H9 (cell line): ENCODE measurements at regions not wholly inside any gene's neighbourhood (a gene's known extent, or its start where the extent isn't known, plus 50 kb on each side); places are given as distances from the start of the nearest gene placed in this dataset.

ENCODE experiments used
- DNase-seq: peaks from one replicate; pipeline ENCODE4 v3.0.0-alpha.2; 2017
- H2AFZ ChIP-seq: one replicate; pipeline ENCODE4 v1.6.1; 2013; ENCODE audit warnings: mild to moderate bottlenecking, low read length, control low read depth, moderate library complexity
- H2AK5ac ChIP-seq: 2 replicates; pipeline ENCODE4 v1.6.1; 2013; ENCODE audit warnings: low read length, control low read depth, mixed read lengths; ENCODE audit not compliant: insufficient read length
- H2BK120ac ChIP-seq: one replicate; pipeline ENCODE4 v1.6.1; 2013; ENCODE audit warnings: low read depth, mild to moderate bottlenecking, low read length, control low read depth, inconsistent platforms; ENCODE audit not compliant: poor library complexity, severe bottlenecking
- H2BK12ac ChIP-seq: 2 replicates; pipeline ENCODE4 v1.6.1; 2013; ENCODE audit warnings: low read length, control low read depth, mixed read lengths, low read depth; ENCODE audit not compliant: insufficient read length
- H2BK15ac ChIP-seq: 2 replicates; pipeline ENCODE4 v1.6.1; 2013; ENCODE audit warnings: low read depth, low read length, control low read depth
- H2BK20ac ChIP-seq: one replicate; pipeline ENCODE4 v1.6.1; 2013; ENCODE audit warnings: low read depth, mild to moderate bottlenecking, low read length, control low read depth, inconsistent platforms; ENCODE audit not compliant: poor library complexity, severe bottlenecking
- H2BK5ac ChIP-seq: 2 replicates; pipeline ENCODE4 v1.6.1; 2013; ENCODE audit warnings: low read length, control low read depth, mixed read lengths; ENCODE audit not compliant: insufficient read length
- H3K14ac ChIP-seq: 2 replicates; pipeline ENCODE4 v1.6.1; 2013; ENCODE audit warnings: low read length, control low read depth; ENCODE audit not compliant: insufficient read depth
- H3K18ac ChIP-seq: 2 replicates; pipeline ENCODE4 v1.6.1; 2013; ENCODE audit warnings: low read depth, mild to moderate bottlenecking, mixed read lengths, low read length, control low read depth; ENCODE audit not compliant: insufficient read length
- H3K23ac ChIP-seq: 2 replicates; pipeline ENCODE4 v1.6.1; 2013; ENCODE audit warnings: low read length, control low read depth, mixed read lengths, low read depth; ENCODE audit not compliant: insufficient read length
- H3K23me2 ChIP-seq: 2 replicates; pipeline ENCODE4 v1.6.1; 2013; ENCODE audit warnings: low read depth, mild to moderate bottlenecking, mixed read lengths, low read length, control low read depth; ENCODE audit not compliant: insufficient read length, poor library complexity, severe bottlenecking
- H3K27ac ChIP-seq: 2 replicates; pipeline ENCODE4 v1.5.1; 2013; ENCODE audit warnings: low read length, control low read depth, mixed read lengths, low read depth; ENCODE audit not compliant: insufficient read length
- H3K27me3 ChIP-seq: 2 replicates; pipeline ENCODE4 v1.6.1; 2013; ENCODE audit warnings: low read length, control low read depth, inconsistent platforms; ENCODE audit not compliant: insufficient read depth
- H3K4ac ChIP-seq: 2 replicates; pipeline ENCODE4 v1.6.1; 2013; ENCODE audit warnings: low read depth, mild to moderate bottlenecking, control low read depth, inconsistent platforms, low read length, moderate library complexity
- H3K4me1 ChIP-seq: 2 replicates; pipeline ENCODE4 v1.6.1; 2013; ENCODE audit warnings: low read length, control low read depth, inconsistent platforms; ENCODE audit not compliant: insufficient read depth
- H3K4me2 ChIP-seq: 2 replicates; pipeline ENCODE4 v1.6.1; 2013; ENCODE audit warnings: low read length, control low read depth, mixed read lengths; ENCODE audit not compliant: insufficient read length, insufficient read depth
- H3K56ac ChIP-seq: 2 replicates; pipeline ENCODE4 v1.6.1; 2013; ENCODE audit warnings: low read depth, mild to moderate bottlenecking, mixed read lengths, low read length, control low read depth; ENCODE audit not compliant: insufficient read length
- H3K79me1 ChIP-seq: 2 replicates; pipeline ENCODE4 v1.6.1; 2013; ENCODE audit warnings: low read depth, mild to moderate bottlenecking, moderate library complexity, low read length, control low read depth, inconsistent platforms; ENCODE audit not compliant: insufficient read depth, poor library complexity, severe bottlenecking
- H3K79me2 ChIP-seq: 2 replicates; pipeline ENCODE4 v1.6.1; 2013; ENCODE audit warnings: low read length, control low read depth, inconsistent platforms; ENCODE audit not compliant: insufficient read depth
- H3K9ac ChIP-seq: 2 replicates; pipeline ENCODE4 v1.6.1; 2013; ENCODE audit warnings: low read length, control low read depth, mixed read lengths; ENCODE audit not compliant: insufficient read length; ENCODE audit errors: extremely low read depth
- H3K9me3 ChIP-seq: one replicate; pipeline ENCODE4 v1.6.1; 2013; ENCODE audit warnings: low read depth, low read length, inconsistent platforms; ENCODE audit not compliant: control insufficient read depth
- H3T11ph ChIP-seq: one replicate; pipeline ENCODE4 v1.6.1; 2013; ENCODE audit warnings: mild to moderate bottlenecking, low read length, control low read depth, inconsistent platforms
- H4K20me1 ChIP-seq: one replicate; pipeline ENCODE4 v1.6.1; 2013; ENCODE audit not compliant: control insufficient read depth, insufficient read length, insufficient read depth
- H4K5ac ChIP-seq: 2 replicates; pipeline ENCODE4 v1.6.1; 2013; ENCODE audit warnings: low read depth, mild to moderate bottlenecking, mixed read lengths, low read length, control low read depth; ENCODE audit not compliant: insufficient read length
- H4K8ac ChIP-seq: replicated peaks from 2 replicates; pipeline ENCODE4 v1.6.1; 2013; ENCODE audit warnings: low read length, control low read depth, mixed read lengths, low read depth; ENCODE audit not compliant: insufficient read length
- H4K91ac ChIP-seq: 2 replicates; pipeline ENCODE4 v1.6.1; 2013; ENCODE audit warnings: low read depth, mild to moderate bottlenecking, moderate library complexity, mixed read lengths, low read length, control low read depth; ENCODE audit not compliant: insufficient read length
- H3K27ac Mint-ChIP-seq, 3 experiments: 2 replicates in 2 of 3; 3 replicates in 1 of 3; pipeline ENCODE4 v1.8.0; 2020 to 2021; ENCODE audit warnings: mixed read lengths in 3 of 3, mild to moderate bottlenecking in 1 of 3, moderate library complexity in 1 of 3
- H3K27me3 Mint-ChIP-seq: 2 replicates; pipeline ENCODE4 v1.8.0; 2021; ENCODE audit warnings: low read depth, mild to moderate bottlenecking, moderate library complexity, mixed read lengths
- H3K36me3 Mint-ChIP-seq, 3 experiments: 2 replicates in 2 of 3; 3 replicates in 1 of 3; pipeline ENCODE4 v1.8.0; 2020 to 2021; ENCODE audit warnings: low read depth in 3 of 3, mixed read lengths in 3 of 3; ENCODE audit not compliant: insufficient read depth in 1 of 3
- H3K4me1 Mint-ChIP-seq, 2 experiments: 2 replicates each; pipeline ENCODE4 v1.8.0; 2020; ENCODE audit warnings: mixed read lengths in 2 of 2
- H3K4me3 Mint-ChIP-seq, 2 experiments: 2 replicates in 1 of 2; 3 replicates in 1 of 2; pipeline ENCODE4 v1.8.0; 2020 to 2021; ENCODE audit warnings: mild to moderate bottlenecking in 2 of 2, mixed read lengths in 2 of 2, moderate library complexity in 1 of 2
- H3K9me3 Mint-ChIP-seq, 2 experiments: 2 replicates in 1 of 2; 3 replicates in 1 of 2; pipeline ENCODE4 v1.8.0; 2020; ENCODE audit warnings: mild to moderate bottlenecking in 2 of 2, mixed read lengths in 2 of 2, moderate library complexity in 1 of 2
- WGBS: extraction: QIAGEN DNeasy Blood & Tissue Kit; methylation state at CpG from one replicate; pipeline ENCODE4 v1.1.7; 2013; ENCODE audit warnings: missing lambda C conversion rate, low lambda C conversion rate, mixed read lengths; ENCODE audit not compliant: insufficient read length; ENCODE audit errors: extremely low coverage; 5-methylcytosine and 5-hydroxymethylcytosine counted together
- TF ChIP-seq, protein P1 (sequence below): fragments of 200-600 bp; sonication (generic); conservative IDR thresholded peaks from 3 replicates; pipeline ENCODE4 v1.8.0; 2021; ENCODE audit warnings: antibody characterized with exemption, mild to moderate bottlenecking

DNA sequence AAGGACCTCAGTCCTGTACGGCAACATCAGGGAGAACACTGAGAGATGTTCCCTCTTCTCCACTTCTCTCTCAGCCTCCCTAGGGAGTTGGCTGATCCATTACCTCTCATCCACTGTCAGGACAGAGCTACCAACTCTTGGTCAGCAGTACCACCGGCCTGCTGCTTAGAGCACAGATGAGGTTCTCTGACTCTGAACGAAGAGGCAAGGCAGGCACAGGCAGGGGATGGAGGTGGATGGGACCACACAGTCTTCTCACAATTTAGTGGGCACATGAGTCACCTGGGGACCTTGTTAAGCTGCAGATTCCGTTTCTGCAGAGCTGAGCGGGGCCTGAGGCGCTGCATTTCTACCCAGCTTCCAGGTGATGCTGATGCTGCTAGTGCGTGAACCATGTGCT is 128.6 kb upstream of the CCL2 start:
- H3K4me3 Mint-ChIP-seq, result no peak overlapping the region
- H4K5ac ChIP-seq, result no peak overlapping the region
- no peak overlapping the region for H2BK120ac ChIP-seq
- H2BK12ac ChIP-seq, result no peak overlapping the region
- H3K4me2 ChIP-seq, result no peak overlapping the region
- H4K91ac ChIP-seq, result no peak overlapping the region
- no peaks in the 10 kb centered on the region for H4K20me1 ChIP-seq
- H3K27ac Mint-ChIP-seq, result no peak overlapping the region
- no peak overlapping the region for H2BK15ac ChIP-seq
- no peak overlapping the region for H2BK5ac ChIP-seq
- H3K14ac ChIP-seq, result no peak overlapping the region
- no peaks in the 10 kb centered on the region; a peak in 1 of 7 replicates for H3K36me3 Mint-ChIP-seq
- H4K8ac ChIP-seq, result no peak overlapping the region
- H3K18ac ChIP-seq, result no peak overlapping the region
- H3K9ac ChIP-seq, result no peak overlapping the region
- H3K4me1 Mint-ChIP-seq, result peaks cover 7 to 9% of the 10 kb centered on the region in 2 experiments
- no peak overlapping the region for H3K4ac ChIP-seq
- H3K79me1 ChIP-seq, result no peaks in the 10 kb centered on the region
- H3T11ph ChIP-seq, result no peak overlapping the region
- no peak overlapping the region for H3K56ac ChIP-seq
- no peaks in the 10 kb centered on the region; the same call in 1 of the 2 replicates for H3K27me3 Mint-ChIP-seq
- TF ChIP-seq, protein P1, sequence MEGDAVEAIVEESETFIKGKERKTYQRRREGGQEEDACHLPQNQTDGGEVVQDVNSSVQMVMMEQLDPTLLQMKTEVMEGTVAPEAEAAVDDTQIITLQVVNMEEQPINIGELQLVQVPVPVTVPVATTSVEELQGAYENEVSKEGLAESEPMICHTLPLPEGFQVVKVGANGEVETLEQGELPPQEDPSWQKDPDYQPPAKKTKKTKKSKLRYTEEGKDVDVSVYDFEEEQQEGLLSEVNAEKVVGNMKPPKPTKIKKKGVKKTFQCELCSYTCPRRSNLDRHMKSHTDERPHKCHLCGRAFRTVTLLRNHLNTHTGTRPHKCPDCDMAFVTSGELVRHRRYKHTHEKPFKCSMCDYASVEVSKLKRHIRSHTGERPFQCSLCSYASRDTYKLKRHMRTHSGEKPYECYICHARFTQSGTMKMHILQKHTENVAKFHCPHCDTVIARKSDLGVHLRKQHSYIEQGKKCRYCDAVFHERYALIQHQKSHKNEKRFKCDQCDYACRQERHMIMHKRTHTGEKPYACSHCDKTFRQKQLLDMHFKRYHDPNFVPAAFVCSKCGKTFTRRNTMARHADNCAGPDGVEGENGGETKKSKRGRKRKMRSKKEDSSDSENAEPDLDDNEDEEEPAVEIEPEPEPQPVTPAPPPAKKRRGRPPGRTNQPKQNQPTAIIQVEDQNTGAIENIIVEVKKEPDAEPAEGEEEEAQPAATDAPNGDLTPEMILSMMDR, result no peak
- DNase-seq, result no peak
- H3K79me2 ChIP-seq, result no peaks in the 10 kb centered on the region
- H3K4me1 ChIP-seq, result no peaks in the 10 kb centered on the region
- WGBS, result no CpG with 5 or more reads among the region's 7 CpGs
- no peaks in the 10 kb centered on the region for H3K27me3 ChIP-seq
- no peaks in the 10 kb centered on the region for H3K9me3 ChIP-seq
- no peak overlapping the region for H2AK5ac ChIP-seq
- H3K27ac ChIP-seq, result no peak overlapping the region
- H2AFZ ChIP-seq, result no peak overlapping the region
- no peaks in the 10 kb centered on the region for H3K23me2 ChIP-seq
- H3K23ac ChIP-seq, result no peak overlapping the region
- no peaks in the 10 kb centered on the region for H3K9me3 Mint-ChIP-seq
- no peak overlapping the region for H2BK20ac ChIP-seq
